ENCODE measurements at regions not wholly inside any gene's neighbourhood (a gene's known extent, or its start where the extent isn't known, plus 50 kb on each side); places are given as distances from the start of the nearest gene placed in this dataset.

- no peak for TF ChIP-seq ESRRA (IDR thresholded peaks at IDR 0.05; ENCODE audit: low read length)
- no peak for TF ChIP-seq MTA3 (IDR thresholded peaks at IDR 0.05; ENCODE audit: borderline replicate concordance, low read length)
- no peak for TF ChIP-seq POLR2A (IDR thresholded peaks at IDR 0.05; ENCODE audit: low read depth, low read length)
- no peak for TF ChIP-seq TAF1 (IDR thresholded peaks at IDR 0.05; ENCODE audit: borderline replicate concordance, low read depth, low read length)
- no peak for TF ChIP-seq JUND (IDR thresholded peaks at IDR 0.05; ENCODE audit: low read depth, low read length)
Measured at GRCh38 chr16:58828901-58829545, 94.9 kb upstream of the GOT2 start (continued).

GRCh38 chr16:58824201-58824600 is 90.1 kb upstream of the GOT2 start:
- FAIRE-seq, result no peak
- SMC1A ChIA-PET (ENCODE audit: uncharacterized antibody, unreplicated experiment), result no interaction called here
- no peak overlapping the region for H3K4me3 ChIP-seq
- H3K79me2 ChIP-seq (ENCODE audit: control insufficient read depth, insufficient read depth, low read length), result no peaks in the 10 kb centered on the region
- intact Hi-C loops (cut with micrococcal nuclease; ENCODE audit: unreplicated experiment), result no loop called here
- no TSS peak for BruUV-seq (replicated peaks)
- CTCF ChIA-PET, result interaction anchor here (1.4 kb wide), 1 partner anchor 10 kb away, joined by 4 read pairs; no protein-coding TSS in a partner anchor
- TF ChIP-seq SREBF2 (IDR thresholded peaks at IDR 0.05; ENCODE audit: low read length) (no peak), CEBPZ (IDR thresholded peaks at IDR 0.05; ENCODE audit: low read depth, low read length) (no peak), PAX8 (IDR thresholded peaks at IDR 0.05) (no peak), ELK1 (IDR thresholded peaks at IDR 0.05; ENCODE audit: low read depth, low read length) (no peak), BCL3 (IDR thresholded peaks at IDR 0.05; ENCODE audit: borderline replicate concordance, insufficient read depth, low read depth, low read length, poor library complexity, severe bottlenecking) (no peak), SUZ12 (IDR thresholded peaks at IDR 0.05; ENCODE audit: unreplicated experiment) (no peak), RCOR1 (conservative IDR thresholded peaks at IDR 0.05; ENCODE audit: low read depth, low read length) (no peak), GATAD2B (conservative IDR thresholded peaks at IDR 0.05; ENCODE audit: low read depth) (no peak), GABPA (IDR thresholded peaks at IDR 0.05; ENCODE audit: low read depth) (no peak)
- H2AFZ ChIP-seq (ENCODE audit: control insufficient read depth, low read depth, low read length), result no peak overlapping the region
- no peaks in the 10 kb centered on the region for H4K20me1 ChIP-seq (ENCODE audit: control insufficient read depth, insufficient read depth)
- H3K36me3 ChIP-seq (ENCODE audit: control insufficient read depth in 2 of 2, insufficient read depth in 2 of 2, low read length in 1 of 2), result no peaks in the 10 kb centered on the region
- no peak for ATAC-seq
- H3K27me3 ChIP-seq (replicated peaks in 1 of 2; ENCODE audit: control insufficient read depth in 2 of 2, insufficient read depth in 2 of 2, low read length in 1 of 2), result no peaks in the 10 kb centered on the region
- no peak for DNase-seq (ENCODE audit: low read depth, low spot score)
- H3K4me2 ChIP-seq (ENCODE audit: control insufficient read depth, insufficient read depth), result no peak overlapping the region
- H3K9me3 ChIP-seq (replicated peaks; ENCODE audit: control insufficient read depth, insufficient read depth, low read length), result no peaks in the 10 kb centered on the region
- no peaks in the 10 kb centered on the region for H3K4me1 ChIP-seq (ENCODE audit: control insufficient read depth, insufficient read depth, low read length)
- POLR2A ChIA-PET, result interaction anchor here (0.6 kb wide), 1 partner anchor 319 kb away, joined by 3 read pairs; no protein-coding TSS in a partner anchor
- RAD21 ChIA-PET (ENCODE audit: unreplicated experiment), result no interaction called here
- H3K27ac ChIP-seq (ENCODE audit: control insufficient read depth, insufficient read depth), result no peak overlapping the region
- H3K9ac ChIP-seq (ENCODE audit: control insufficient read depth, insufficient read depth, low read length), result no peak overlapping the region
- in situ Hi-C loops (cut with MboI), result no loop called here
